ENCODE measurements at regions not wholly inside any gene's neighbourhood (a gene's known extent, or its start where the extent isn't known, plus 50 kb on each side); places are given as distances from the start of the nearest gene placed in this dataset.

- DNase-seq, result no peak
Measured at GRCh38 chr12:97347956-97348355, 114.6 kb upstream of the RMST start.

- DNase-seq, result no peak
Measured at GRCh38 chr12:97358361-97358760, 104.2 kb upstream of the RMST start.

DNA sequence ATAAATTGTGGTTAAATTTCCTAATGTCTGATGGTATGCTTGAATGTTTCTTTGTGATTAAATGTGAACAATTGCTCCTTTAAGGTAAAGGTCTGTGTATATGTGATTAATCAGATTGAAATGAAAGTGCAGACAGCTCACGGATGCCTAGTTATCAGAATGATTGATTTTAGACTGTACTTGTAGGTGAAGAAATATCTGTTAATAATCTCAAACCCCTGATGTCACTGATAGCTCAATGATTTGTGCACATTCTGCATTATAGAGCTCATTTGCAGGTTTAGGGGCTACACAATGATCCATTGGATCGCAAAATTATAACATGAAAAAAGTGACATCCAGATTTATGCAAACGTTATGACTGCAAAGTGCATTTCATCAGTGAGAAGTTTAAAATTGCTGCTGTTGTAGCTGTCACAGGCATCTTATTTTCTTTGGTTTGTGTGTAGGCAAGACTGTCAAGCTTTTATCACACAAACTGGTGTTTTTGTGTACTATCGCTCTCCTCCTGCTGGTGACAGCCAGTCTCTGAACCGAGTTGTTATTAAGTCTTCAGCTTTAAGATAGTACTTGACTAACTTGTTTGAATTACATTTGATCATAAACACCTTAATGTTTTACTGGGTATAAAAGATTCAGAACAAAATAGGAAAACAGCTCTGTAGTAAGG is 103.4 kb upstream of the RMST start:
- DNase-seq, result no peak

DNA sequence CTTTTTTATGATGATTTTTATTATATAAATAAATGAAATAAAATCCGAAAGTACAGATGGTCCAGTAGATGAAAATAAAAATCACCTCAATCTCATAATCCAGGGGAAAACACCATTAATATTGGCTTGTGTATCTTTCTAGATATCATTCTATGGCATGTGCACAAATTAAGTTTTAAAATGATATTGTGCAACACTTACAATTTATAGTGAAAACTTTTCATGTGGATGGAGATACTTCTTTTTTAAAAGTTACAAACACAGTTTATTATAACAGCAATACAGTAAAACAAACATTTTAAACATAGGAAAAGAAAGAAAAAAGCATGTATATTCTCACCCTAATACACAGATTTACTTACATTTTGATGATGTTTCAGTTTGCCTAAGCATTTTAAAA is 98.9 kb upstream of the RMST start:
- DNase-seq, result no peak

GRCh38 chr12:97368462-97369163 is 94.0 kb upstream of the RMST start:
- DNase-seq, result no peak

GRCh38 chr12:97375310-97375709 is 87.3 kb upstream of the RMST start:
- DNase-seq, result no peak

DNA sequence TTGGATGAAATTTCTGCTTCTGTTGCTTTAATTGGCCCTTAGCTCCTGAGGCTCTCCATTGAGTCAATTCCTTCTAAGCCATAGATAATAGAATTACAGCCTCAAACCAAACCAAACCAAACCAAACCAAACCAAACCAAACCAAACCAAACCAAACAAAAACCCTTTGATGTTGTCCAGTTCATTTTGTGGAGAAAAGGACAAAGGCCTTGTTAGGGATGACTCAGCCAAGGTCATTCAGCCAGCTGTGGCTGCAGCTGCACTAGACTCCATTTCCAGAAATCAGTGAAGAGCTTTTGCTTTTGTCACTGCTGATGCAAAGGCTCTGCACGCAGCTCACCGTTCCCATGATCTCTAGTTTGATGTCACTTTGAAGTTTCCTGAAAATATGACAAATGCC is 82.2 kb upstream of the RMST start:
- no peak for DNase-seq

DNA sequence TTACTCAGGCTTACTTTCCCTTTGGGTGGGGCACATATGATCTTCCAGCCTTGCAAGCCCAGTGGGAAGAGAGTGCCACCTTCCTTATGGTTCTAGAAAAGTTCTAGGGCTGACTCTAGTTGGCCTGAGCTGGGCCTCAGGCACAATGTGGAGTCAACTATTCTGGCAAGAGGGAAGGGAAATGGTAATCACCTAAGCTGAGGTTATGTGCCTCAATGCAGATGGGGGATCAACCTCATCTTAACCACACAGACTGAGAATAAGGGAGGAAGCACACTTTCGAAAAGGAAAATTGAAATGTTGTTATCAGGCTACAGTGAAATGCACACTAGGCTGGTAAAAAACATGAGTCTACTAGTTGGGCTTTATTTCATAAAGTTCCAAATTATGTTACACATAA is 77.5 kb upstream of the RMST start:
- no peak for DNase-seq

DNA sequence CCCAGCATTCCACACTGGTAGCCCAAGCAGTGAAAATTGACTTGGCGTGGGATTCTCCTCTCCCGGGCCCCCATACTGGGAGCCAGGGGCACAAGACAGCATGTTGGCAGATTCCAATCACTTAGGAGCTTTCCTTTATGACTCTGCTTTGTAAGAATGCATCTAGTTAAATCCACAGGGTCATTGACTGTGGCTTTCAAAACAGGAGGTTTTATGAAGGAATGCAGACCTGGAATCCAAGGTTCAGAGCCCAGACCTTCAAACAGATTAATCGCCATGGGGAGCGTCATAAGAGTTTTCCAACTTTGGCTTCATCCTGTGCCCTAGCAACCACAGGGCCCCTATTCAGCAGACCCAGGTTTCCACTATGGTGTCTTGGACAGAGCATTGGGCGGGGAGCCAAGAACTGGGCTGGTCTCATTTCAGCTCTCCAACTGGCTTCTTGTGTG is 76.4 kb upstream of the RMST start:
- no peak for DNase-seq

DNA sequence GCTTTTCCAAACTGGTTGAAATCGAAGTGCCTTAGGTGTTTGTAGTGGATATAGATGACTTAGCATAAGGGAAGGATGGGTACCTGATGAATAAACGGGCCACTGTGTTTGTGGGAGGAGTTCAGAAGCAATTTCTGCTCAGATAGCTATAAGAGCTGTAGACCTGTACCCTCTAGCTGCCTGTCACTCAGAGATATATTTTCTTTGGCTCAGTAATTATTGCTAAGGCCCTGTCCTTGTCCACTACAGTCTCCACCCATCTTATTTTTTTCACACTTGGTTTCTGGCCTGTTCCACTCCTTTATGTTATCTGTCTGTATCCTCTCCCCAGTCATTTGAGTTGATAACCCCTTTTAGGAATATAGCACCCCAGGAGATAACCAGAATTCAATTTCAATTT is 74.8 kb upstream of the RMST start:
- no peak for DNase-seq

GRCh38 chr12:97394657-97395056 is 67.9 kb upstream of the RMST start:
- DNase-seq, result no peak

DNA sequence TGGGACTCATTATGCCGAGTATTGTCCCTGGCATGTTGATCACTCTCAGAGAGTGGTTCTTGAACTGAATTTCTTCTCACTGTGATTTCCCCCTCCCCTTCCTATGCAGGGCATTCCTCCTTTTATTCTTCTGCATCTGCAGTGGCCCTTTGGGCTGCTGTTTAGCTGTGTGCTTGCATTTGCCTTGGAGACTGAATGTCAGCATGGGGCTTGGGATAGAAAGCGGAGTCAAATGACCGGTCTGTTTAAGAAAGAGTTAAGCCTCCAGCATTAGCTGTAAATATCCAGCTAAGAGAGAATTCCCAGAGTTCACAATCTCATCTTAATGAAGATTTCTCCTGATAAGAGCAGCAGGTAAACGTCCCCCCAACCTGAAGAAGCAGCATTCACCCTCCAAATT is 65.6 kb upstream of the RMST start:
- DNase-seq, result no peak

DNA sequence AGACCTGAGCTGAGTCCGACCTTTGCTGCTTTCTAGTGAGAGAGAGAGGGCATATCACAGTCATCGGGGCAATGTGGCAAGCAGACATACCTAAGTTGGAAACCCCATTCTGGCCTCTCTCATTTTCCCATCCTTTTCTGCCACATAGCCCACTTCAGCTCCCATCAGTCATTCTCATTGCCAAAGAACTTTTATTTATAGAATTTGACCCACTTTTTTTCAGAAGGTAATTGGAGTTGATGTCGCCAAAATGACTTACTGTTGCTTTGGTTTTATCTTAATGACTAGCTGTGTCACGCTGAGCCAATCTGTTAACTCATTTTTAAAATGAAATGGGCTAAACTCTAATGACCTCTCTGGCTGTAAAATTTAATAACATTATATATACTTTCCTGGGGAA is 63.9 kb upstream of the RMST start:
- DNase-seq, result no peak

DNA sequence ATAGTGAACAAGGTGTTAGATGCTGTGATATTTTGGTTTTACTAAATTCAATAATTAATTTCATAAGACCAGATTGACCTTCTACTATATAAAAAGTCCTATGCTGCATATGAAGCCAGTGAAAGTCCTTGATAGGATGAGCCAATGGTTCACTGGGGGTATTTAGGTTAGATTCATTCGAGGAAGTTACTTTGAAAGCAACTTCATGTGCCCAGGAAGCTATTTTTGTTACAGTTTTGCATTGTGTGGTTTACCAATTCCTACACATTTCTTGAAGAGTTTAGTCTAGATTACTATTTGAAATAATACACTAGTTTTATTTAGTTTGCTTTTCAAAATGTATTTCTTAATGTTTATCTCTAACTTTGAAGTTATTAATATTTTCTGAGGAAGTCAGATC is 58.5 kb upstream of the RMST start:
- no peak for DNase-seq

- peak in 1 of 2 experiments; percentile 15 for DNase-seq
Measured at GRCh38 chr12:97404543-97404942, 58.1 kb upstream of the RMST start.

- no peak for DNase-seq
Measured at GRCh38 chr12:97408363-97408762, 54.2 kb upstream of the RMST start.

- no peak for DNase-seq
Measured at GRCh38 chr12:97411341-97411740, 51.3 kb upstream of the RMST start.
